G401 (cell line): ENCODE measurements at regions not wholly inside any gene's neighbourhood (a gene's known extent, or its start where the extent isn't known, plus 50 kb on each side); places are given as distances from the start of the nearest gene placed in this dataset.
A peak's percentile ranks its signal among the peaks of the same experiment; 100 is the strongest.

Experiments
- DNase-seq: peaks from one replicate; pipeline ENCODE4 v3.0.0-alpha.2; 2015; ENCODE audit warnings: low spot score
- in situ Hi-C: cut with HindIII; loops from 2 replicates; pipeline ENCODE4 v1.10.0; 2016; ENCODE audit warnings: low sequenced_read_pairs, mixed read lengths

DNA sequence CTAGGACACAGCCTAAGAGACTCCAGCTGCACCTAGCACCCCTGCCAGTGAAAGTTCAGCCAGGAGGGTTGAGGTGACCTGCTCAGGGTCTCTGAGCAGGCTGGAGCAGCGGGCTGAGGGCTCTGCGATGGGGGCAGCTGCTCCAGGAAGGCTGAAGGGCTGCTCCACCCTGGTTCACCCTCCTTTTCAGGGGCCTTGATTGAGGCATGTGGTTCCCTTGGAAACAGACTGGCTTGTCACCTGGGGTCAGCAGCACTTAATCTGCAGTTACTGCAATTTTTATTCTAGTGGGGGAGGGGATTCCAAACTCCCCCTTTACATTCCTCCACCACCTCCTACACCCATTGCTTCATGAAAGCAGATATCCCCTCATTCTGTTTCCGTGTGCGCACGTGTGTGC lies 85.3 kb upstream of the UNC5B start:
- in situ Hi-C loops: no loop called here
- no peak for DNase-seq

DNA sequence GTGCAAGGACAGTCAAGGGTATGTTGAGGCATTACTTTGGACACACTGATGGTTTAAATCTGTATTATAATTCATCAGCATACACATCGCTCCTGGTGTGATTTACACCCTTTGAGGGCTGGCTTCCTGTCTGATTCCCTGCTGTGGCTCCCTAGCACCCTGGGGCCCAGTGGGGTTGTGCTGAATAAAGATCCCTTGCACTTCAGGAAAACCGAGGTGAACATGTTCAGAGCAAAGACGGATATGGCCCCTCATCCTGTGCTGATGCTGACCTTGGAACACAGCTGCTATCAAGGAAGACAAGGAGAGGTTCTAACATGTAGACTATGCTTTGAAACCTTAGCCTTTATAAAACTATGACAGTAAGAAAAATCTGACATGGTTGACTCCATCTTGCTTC lies 84.6 kb upstream of the UNC5B start:
- in situ Hi-C loops: no loop called here
- DNase-seq: no peak

DNA sequence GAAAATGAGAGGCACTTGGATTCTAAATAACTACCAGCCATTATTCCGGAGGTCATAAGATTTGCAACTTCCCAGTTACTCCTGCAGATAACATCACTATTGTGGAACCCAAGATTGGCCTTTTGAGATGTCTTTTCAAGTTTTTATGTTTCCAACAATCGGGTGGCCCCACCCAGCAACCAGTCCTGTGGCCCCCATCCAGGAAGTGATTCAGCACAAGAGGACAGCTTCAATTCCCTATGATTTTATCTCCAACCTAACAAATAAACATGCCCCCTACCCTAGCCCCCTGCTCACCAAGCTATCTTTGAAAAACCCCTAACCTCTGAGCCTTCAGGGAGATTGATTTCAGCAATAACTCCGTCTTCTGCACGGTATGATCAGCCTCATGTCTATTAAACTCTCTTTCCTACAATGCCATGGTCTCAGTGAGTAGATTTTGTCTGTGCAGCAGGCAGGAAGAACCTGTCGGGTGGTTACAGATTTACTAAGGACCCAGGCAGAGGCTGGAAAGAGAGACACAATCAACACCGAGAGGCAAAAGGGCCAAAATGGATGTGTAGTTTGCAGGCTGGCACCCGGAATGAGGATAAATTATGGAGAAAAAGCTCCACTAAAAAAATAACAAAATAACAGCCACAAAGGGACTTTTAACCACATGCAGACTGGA lies 83.9 kb upstream of the UNC5B start:
- no peak for DNase-seq
- in situ Hi-C loops: no loop called here

DNA sequence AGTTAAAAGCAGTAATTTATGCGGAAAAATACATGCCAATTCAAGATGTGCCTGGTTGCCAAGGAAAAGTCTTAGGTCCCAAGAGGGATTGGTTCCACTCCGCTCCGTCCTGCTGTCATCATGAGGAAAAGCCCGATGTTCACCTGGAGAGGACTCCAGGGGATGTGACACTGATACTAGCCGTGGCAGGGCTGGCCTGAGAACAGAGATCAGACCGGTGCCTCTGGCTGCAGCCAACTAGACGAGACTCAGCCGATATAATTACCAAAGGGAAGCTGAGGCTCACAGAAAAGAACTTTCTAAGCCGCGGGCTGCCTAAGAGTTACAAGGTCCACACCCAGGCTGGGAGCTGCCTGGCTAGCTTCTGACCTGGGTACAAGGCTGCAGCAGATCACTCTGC lies 81.3 kb upstream of the UNC5B start:
- no peak for DNase-seq
- in situ Hi-C loops: no loop called here

DNA sequence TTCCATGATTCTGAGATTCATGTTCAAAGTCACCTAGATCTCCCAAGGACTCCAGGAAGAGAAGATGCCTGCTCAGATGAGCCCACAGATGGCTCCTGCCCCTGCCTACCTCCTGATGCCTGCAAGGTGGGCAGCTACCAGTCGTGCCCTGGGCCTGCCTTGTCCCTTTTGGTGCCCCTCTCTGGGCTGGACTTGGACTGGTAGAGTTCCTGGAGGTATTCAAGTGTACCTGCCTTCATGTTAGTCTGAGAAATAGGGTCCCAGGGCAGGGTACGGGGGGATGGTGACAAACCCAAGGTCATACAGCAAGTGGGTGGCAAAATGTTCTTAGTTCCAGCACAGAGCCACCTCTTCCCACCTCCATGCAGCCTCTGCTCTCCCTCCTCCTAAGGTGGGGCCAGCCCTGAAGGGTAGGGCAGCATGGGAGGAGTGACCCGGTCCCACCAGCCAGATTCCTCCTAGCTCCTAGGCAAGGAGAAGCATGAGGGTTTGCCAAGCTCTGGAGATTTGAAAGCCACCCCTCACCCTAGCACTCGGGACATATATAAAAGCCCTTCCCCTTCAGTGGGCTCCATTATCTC lies 80.8 kb upstream of the UNC5B start:
- in situ Hi-C loops: no loop called here

DNA sequence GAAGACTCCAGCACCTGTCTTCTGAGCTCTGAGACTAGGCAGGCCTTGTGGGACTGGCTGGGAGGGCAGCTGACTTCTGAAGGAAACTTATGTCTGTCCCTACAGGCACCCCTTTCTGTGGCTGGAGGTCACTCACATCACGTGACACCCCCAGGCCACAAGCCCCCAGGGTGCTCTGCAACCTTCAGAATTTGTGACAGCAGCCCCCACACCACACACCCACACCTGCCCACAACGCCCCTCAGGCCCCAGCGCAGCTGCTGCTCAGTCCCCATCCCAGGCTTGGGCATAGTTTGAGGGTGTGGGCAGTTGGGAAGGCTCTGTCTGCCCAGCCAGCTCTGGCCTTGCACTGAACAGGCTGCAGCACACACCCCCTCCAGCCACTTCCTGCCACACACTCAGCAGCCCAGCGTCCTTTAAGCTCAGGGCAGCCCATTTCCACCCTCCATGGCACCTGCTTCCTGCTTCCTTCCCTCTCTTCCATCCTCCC lies 80.0 kb upstream of the UNC5B start:
- DNase-seq: no peak
- in situ Hi-C loops: no loop called here

More for the DNA sequence above, 80.8 kb upstream of the UNC5B start:
- DNase-seq: no peak

DNA sequence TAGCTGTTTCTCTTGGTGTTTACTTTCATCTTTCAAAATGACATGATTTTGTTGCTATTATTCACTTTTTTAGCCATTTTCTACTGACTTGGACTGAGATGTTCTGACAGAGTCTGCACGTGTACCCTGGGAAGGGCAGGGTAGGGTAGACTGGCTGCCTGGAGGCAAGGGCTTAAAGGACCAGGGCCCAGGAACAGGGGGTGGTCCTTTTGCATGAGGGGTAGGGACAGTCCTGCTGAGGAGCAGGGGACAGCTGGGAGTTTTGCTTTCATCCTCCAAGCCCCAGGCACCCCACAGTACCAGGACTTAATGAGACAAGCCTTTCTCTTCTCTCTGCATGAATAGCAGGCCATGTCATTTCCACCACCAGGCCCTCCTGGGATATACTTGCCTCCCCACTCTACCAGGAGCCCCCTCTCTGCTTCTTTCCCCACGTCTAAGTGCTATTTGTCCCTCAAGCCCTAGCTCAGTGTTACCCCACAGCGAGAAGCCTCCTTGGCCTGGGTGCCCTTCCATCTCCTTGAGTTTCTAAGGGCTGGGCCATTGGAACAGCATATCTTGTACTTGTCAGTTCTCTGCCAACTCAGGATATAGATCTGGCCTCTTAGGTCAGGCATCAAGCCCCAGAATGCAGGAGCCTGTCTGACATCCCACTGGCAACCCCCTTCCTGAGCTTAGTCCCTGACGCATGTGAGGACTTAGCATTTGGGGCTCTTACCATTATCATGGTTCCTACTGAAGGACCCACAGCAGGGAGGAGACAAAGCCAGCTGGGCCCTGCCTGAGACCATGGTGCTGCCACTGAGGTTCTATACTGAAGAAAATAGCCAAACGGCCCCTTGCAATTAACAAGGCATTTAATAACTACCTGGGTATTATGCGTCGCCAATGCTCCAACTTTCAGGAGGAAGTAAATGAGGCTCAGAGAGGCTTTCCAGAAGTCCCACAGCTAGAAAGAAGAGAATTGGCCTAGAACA lies 78.4 kb upstream of the UNC5B start:
- no peak for DNase-seq
- in situ Hi-C loops: no loop called here

DNA sequence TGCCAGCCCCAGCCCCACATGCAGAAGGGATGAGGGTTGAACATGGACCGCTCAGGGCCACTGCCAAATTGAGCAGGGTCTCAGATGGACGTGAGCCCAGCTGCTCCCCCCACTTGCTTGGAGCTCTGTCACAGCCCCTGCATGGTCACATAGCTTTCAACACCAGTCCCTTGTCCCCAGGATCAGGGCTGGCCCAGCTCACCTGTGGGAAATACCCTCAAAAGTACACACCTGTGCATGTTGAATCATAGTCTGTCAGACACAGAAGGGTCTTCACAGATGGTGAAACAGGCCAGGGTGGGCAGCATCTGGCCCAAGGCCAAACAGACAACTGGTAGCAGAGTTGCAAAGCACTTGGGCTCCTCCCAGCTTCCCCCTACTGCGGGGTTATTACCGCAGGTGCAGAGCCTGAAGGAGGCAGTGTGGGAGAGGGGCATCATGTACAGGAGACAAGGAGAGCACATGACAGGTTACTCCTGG lies 77.6 kb upstream of the UNC5B start:
- DNase-seq: no peak
- in situ Hi-C loops: no loop called here

DNA sequence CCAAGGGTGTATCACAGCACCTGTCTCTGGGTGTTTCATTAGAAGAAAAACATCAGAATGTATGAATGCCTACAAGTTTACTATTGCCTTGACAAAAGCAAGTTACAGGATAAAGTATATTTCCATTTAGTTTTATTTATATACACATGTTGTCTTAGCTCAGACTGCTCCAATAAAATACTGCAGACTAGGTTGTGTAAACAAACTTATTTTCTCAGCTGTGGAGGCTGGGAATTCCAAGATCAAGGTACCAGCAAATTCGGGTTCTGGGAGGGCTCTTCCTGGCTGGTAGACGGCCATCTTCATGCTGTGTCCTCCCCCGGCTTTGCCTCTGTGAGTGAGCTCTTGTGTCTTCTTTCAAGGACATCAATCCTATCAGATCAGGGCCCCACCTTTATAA lies 77.1 kb upstream of the UNC5B start:
- in situ Hi-C loops: no loop called here

DNA sequence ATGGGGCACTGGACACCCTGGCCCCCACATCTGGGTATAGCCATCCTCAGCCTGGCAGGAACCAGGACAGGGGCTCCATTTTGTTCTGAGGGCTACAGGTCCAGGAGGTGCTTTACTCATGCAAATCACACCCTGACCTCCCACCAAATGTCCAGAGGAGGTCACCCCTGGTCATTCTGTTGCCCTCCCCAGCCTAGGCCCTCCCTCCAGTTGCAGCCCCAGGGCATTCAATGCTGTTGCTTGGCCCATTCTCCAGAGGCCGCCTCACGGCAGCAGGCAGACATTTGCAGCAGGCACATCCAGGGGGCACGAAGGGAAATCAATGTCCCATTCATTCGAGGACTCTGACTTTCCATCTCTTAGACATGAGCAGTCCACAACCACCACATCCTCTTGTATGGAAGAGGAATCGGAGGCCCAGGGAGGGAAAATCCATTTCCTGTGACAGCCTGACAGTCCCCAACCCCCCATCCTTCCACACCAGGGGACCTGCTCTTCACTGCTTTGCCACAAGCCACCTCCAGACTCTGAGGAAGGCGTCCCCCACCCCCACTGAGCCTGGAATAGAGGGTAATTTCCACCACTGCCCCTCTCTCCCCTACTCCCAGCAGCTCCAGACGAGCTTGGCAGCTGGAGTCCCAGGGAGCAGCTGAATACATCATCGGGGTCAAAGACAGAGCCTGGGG lies 76.2 kb upstream of the UNC5B start:
- DNase-seq: no peak
- in situ Hi-C loops: no loop called here

More for the DNA sequence above, 77.1 kb upstream of the UNC5B start:
- DNase-seq: no peak

DNA sequence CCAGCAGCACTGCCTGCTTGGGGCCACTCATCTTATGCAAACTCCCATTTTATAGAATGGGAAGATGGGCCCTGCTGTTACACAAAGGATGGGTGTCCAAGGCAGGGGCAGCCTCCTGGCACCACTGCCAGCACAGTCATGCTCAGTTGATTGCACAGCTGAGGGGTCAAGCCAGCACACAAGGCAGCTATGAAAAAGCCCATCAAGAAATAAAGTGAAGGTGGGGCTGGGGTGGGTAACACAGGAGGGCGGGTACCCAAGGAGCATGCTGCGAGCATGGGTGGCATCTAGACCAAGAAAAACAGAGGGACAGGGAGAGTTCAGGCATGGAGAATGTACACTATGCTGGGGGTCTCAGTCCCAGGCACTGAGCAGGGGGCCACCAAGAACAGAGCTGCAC lies 74.7 kb upstream of the UNC5B start:
- DNase-seq: no peak
- in situ Hi-C loops: no loop called here

DNA sequence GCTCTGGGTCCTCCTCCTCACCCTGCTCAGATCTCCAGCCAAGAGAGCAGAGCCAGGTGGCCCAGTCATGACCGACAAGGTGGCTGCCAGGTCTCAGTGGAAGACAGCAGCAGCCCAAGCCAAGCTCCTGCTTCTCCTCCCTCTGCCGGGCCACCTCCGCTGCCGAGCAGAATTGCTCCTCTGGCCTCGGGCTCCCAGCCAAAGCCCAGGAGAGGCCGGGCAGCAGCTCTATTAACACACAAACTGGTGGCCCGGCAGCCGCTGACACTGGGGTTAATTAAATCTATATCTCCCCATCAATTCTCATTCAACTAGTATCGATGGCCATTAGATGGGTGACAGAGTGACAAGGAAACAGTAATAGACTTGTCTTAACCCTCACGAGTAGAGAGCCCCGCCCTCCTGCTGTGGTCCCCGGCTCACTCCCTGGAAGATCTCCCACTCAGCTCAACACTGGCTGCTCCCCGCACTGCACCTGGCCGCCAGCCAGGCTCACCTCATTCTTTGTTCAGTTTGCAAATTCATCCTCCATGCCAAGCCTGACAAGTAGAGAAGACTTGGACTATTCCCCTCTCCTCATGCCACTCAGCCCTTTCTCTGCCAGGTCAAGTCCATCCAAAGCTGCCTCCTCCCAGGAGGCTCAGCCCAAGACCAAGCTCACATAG lies 74.1 kb upstream of the UNC5B start:
- in situ Hi-C loops: no loop called here
- DNase-seq: peak; percentile 63

DNA sequence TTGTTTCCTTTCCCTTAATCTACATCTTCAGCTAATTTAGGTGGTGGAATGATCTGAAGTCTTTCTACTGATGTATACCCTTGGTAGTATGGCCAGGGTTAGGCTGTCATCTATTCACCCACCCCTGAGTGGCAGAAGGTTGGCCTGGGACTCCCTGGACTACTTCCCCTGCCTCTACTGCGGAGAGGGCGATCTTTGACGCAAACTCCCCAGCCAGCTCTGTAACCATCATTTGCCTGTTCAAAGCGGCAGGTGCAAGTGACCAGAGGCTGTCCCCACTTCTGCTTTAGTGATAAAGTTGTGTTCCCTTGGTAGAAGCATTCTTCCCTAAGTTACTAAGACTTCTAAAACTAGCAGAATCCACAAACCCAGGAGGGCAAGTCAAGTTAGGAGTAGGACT lies 70.8 kb upstream of the UNC5B start:
- in situ Hi-C loops: loop anchor here (5.0 kb wide), 1 partner anchor 106 kb away; no protein-coding TSS in a partner anchor
- no peak for DNase-seq

DNA sequence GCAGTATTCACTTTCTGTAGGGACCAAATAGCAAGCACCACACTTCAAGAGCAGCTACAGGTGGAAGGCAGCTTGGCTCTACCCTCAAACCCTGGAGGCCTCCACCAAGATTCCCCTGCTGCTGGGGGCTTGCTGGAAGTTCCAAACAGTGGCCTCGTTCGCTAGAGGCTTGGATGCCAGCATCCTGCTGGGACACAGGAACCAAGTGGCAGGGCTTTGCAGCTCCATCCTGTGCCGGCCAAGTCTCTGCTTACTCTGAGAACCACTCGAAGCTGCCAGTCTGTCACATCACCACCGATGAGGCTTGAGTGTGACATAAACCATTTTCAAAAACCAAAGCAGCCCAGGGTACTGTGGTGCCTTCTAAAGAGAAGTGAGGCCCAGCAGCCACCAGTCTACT lies 69.2 kb upstream of the UNC5B start:
- DNase-seq: peak; percentile 49
- in situ Hi-C loops: loop anchor here (5.0 kb wide), 1 partner anchor 104 kb away; no protein-coding TSS in a partner anchor

DNA sequence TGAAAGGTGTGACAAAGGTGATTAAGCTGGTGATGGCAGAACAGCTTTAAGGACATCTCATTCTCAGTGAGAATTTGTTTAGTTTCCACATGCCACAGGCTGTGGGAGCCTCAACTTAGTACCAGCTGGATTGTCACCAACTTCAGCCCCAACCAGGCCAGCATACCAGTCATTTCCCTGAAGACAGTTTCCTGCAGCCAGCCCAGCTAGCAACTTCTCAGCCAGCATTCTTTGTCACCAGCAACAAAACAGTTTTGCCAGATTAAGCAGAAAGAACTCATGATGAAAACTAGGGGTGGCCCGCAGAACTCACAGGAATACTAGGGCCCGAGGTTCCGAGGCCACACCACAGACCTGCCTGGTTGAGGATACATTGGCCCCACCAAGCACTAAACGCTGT lies 68.8 kb upstream of the UNC5B start:
- in situ Hi-C loops: loop anchor here (5.0 kb wide), 1 partner anchor 104 kb away; no protein-coding TSS in a partner anchor
- no peak for DNase-seq

DNA sequence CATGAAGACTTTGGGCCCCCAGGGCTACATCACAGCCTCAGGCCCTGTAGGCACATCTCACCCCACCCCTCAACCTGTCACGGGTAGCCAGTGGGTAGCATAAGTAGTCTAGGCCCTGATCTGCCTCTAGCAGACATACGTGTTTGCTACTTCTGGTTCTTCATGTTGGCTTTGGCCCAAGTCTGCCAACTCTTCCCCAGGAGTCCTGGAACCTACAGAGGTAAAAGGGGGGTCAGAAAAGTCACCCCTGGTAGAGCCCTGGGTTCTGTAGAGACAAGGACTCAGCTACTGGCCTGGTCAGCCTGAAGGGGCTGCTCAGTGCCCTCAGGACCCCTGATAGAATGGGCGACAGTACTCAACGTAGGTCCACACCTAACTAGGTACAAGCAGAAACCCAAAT lies 67.5 kb upstream of the UNC5B start:
- no peak for DNase-seq
- in situ Hi-C loops: loop anchor here (5.0 kb wide), 1 partner anchor 102 kb away; no protein-coding TSS in a partner anchor

DNA sequence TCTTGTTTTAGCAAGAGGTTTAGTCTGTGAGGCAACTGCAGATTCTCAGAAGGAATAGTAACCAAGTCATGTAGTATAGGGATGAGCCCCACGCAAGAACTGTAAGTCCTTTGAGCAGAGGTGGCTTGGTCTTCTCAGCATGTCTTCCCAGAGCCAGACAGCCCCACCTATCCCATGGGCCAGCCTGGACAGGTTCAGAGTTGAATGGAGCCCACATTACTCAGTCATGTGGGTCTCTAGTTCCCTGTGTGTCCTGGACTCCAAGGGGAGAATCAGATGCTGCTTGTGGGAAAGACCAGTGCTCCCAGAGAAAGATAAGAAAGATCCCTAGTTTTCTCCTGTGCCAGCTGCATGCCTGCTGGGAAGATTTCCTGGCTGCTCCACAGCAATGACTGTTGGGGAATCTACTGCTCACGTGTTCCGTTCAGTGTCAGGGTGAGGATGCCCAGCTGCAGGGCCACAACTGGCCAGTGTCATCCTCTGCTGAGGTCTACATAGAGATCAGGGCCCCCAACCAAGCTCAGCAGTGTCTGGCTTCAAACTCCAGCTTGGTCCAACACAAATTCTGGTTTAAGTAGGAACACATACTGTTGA lies 66.9 kb upstream of the UNC5B start:
- DNase-seq: no peak
- in situ Hi-C loops: no loop called here

DNA sequence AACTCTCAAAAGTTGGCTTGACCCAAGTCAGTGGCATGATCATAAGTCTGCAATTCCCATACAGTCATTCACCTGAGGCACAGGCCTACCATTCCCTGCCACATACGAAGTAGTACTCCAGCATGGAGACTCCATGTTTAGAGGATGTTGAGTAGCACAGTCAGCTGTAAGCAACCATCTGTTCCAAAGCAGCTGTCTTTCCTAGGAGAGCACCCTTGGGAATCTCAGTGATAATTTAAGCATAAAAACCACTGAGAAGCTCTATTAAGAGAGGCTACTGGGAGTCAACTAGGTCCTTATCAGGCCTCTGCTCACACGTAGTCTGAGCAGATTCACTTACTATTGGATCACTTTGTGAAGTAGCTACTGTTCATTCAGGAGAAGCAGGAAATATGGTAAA lies 61.6 kb upstream of the UNC5B start:
- in situ Hi-C loops: no loop called here
- no peak for DNase-seq
